ENCODE measurements at regions not wholly inside any gene's neighbourhood (a gene's known extent, or its start where the extent isn't known, plus 50 kb on each side); places are given as distances from the start of the nearest gene placed in this dataset.

GRCh38 chr7:106606120-106606519 is 54.8 kb downstream of the CCDC71L start:
- H3K27ac ChIP-seq, result no peak overlapping the region
- WGBS, 3 donors, result 81 to 85% (median 84%) methylated on average over 4 of the region's 4 CpGs
- H3K36me3 ChIP-seq, result no peaks in the 10 kb centered on the region

DNA sequence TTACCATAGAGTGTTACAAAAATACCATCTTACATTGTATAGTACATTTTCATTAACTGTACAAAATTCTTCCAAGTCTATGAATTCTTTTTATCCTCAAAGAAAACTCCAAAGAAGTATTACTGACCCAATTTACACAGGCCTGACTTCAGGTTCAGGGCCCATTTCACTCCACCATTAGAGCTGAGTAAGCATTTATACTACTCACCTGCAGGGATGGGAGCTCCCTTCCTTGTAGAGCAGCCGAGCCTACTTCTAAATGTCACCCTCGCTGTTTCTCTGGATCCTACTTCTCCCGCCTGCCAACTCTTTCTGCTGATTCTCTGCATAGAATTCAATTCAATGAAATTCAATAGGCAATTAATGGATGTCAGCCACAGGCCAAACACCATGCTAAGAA is 56.0 kb downstream of the CCDC71L start:
- Histone ChIP-seq H3K9me3 (no peaks in the 10 kb centered on the region), H3K27me3 (no peaks in the 10 kb centered on the region), H3K4me1 (ENCODE audit: insufficient read depth) (no peaks in the 10 kb centered on the region), H3K27ac (no peak overlapping the region), H3K36me3 (no peaks in the 10 kb centered on the region), H3K4me3 (no peak overlapping the region)
- WGBS, 3 donors, result 87 to 95% (median 93%) methylated on average over 3 of the region's 3 CpGs
- intact Hi-C loops (cut with DNase I), result no loop called here
- no peak for DNase-seq
- TF ChIP-seq CTCF (IDR thresholded peaks at IDR 0.05) (no peak), POLR2A (IDR thresholded peaks at IDR 0.05) (no peak), EP300 (IDR thresholded peaks at IDR 0.05) (no peak)

More at GRCh38 chr7:106606120-106606519, 54.8 kb downstream of the CCDC71L start:
- no peak overlapping the region for H3K4me3 ChIP-seq
- intact Hi-C loops (cut with DNase I), result no loop called here
- no peaks in the 10 kb centered on the region for H3K4me1 ChIP-seq (ENCODE audit: insufficient read depth)
- H3K27me3 ChIP-seq, result no peaks in the 10 kb centered on the region
- TF ChIP-seq EP300 (IDR thresholded peaks at IDR 0.05) (no peak), POLR2A (IDR thresholded peaks at IDR 0.05) (no peak), CTCF (IDR thresholded peaks at IDR 0.05) (no peak)
- no peaks in the 10 kb centered on the region for H3K9me3 ChIP-seq
- DNase-seq, result no peak

DNA sequence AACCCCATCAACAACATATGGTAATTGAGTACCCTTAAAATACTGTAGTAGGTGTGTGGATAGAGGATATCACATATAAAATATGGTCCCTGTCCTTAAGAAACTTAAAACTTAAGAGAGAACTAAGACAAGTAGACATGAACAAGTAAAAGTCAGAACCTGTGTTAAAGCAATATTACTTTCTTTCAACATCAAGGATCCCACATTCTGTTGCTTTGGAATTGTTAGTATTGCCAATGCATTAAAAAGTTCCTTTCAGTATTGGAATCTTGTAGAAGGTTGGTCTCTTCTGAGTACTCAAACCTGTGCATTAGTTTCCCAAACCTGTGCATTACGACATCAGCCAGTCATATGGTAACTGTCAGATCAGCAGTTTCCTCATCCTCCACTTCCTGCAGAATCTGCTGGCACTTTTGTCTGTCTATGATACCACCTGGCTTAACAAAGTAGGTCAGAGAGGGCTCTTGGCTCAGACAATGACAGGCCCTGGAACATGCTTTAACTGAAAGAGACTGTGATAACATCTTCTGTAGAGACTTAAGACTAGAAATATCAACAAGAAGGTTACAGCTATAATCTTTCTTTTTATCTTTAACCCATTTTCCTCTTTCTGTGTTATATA is 56.5 kb downstream of the CCDC71L start:
- no peak overlapping the region for H3K4me3 ChIP-seq
- no peak for DNase-seq
- no peaks in the 10 kb centered on the region for H3K4me1 ChIP-seq (ENCODE audit: insufficient read depth)
- H3K9me3 ChIP-seq, result no peaks in the 10 kb centered on the region
- H3K36me3 ChIP-seq, result no peaks in the 10 kb centered on the region
- no peaks in the 10 kb centered on the region for H3K27me3 ChIP-seq
- WGBS, 3 donors, result 76 to 94% (median 85%) methylated on average over 1 of the region's 1 CpG
- intact Hi-C loops (cut with DNase I), result no loop called here
- TF ChIP-seq POLR2A (IDR thresholded peaks at IDR 0.05) (no peak), EP300 (IDR thresholded peaks at IDR 0.05) (no peak), CTCF (IDR thresholded peaks at IDR 0.05) (no peak)
- H3K27ac ChIP-seq, result no peak overlapping the region

- 57 to 63% (median 62%) methylated on average over 4 of the region's 4 CpGs for WGBS, 3 donors
- Histone ChIP-seq H3K27ac (no peak overlapping the region), H3K4me1 (ENCODE audit: insufficient read depth) (no peaks in the 10 kb centered on the region), H3K4me3 (no peak overlapping the region), H3K9me3 (no peaks in the 10 kb centered on the region), H3K27me3 (no peaks in the 10 kb centered on the region), H3K36me3 (no peaks in the 10 kb centered on the region)
- intact Hi-C loops (cut with DNase I), result no loop called here
- no peak for TF ChIP-seq POLR2A (IDR thresholded peaks at IDR 0.05)
- TF ChIP-seq EP300 (IDR thresholded peaks at IDR 0.05), result no peak
- no peak for TF ChIP-seq CTCF (IDR thresholded peaks at IDR 0.05)
- no peak for DNase-seq
These were observed 57.6 kb downstream of the CCDC71L start for GRCh38 chr7:106603346-106603745.
